GM12891 (cell line): ENCODE measurements at regions not wholly inside any gene's neighbourhood (a gene's known extent, or its start where the extent isn't known, plus 50 kb on each side); places are given as distances from the start of the nearest gene placed in this dataset.

Experiments
- PAX5 ChIP-seq: IDR thresholded peaks from 2 replicates; pipeline ENCODE4 v1.6.1; 2011; ENCODE audit warnings: low read length, moderate library complexity, mild to moderate bottlenecking; ENCODE audit not compliant: insufficient read depth, severe bottlenecking
- POLR2A ChIP-seq: IDR thresholded peaks from 2 replicates; pipeline ENCODE4 v1.6.1; 2011; ENCODE audit warnings: low read depth, low read length, control low read depth
- POLR2AphosphoS5 ChIP-seq: IDR thresholded peaks from 2 replicates; pipeline ENCODE4 v1.6.1; 2011; ENCODE audit warnings: low read depth, low read length, control low read depth
- SPI1 ChIP-seq: IDR thresholded peaks from 2 replicates; pipeline ENCODE4 v1.6.1; 2011; ENCODE audit warnings: low read depth, low read length, control low read depth

DNA sequence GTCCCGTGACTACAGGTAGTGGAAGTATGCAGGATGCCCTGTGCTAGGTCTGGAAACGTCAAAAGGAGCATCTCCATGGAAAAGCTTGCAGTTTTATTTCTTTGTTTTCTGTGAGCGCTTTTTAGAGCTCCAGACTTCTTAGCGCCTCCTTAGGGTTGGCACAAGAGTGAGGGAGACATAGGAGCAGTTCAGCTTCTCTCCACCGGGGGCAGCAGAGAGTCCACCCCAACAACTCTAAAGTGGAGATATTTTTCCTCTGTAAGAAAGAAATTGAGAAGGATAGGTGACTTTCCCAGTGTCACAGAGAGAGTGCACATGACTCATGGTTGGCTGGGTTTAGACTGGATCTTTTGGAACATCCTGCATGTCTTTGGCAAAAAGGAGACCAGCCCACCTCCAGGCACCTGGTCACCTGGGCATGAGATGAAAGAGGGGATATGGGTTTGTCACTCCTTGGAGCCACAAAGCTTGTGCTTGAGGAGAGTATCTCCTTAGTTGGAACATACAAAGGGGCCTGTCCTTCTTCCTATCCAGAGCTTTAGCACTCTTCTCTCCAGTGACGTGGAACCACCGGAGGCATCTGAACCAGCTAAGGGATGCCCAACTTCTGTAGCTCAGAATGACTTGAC, 637.7 kb downstream of the SEMA5A start:
- no peak for TF ChIP-seq PAX5
- no peak for TF ChIP-seq POLR2AphosphoS5
- TF ChIP-seq POLR2A, result no peak
- no peak for TF ChIP-seq SPI1
